ENCODE measurements at regions not wholly inside any gene's neighbourhood (a gene's known extent, or its start where the extent isn't known, plus 50 kb on each side); places are given as distances from the start of the nearest gene placed in this dataset.

- TF ChIP-seq, protein P1, sequence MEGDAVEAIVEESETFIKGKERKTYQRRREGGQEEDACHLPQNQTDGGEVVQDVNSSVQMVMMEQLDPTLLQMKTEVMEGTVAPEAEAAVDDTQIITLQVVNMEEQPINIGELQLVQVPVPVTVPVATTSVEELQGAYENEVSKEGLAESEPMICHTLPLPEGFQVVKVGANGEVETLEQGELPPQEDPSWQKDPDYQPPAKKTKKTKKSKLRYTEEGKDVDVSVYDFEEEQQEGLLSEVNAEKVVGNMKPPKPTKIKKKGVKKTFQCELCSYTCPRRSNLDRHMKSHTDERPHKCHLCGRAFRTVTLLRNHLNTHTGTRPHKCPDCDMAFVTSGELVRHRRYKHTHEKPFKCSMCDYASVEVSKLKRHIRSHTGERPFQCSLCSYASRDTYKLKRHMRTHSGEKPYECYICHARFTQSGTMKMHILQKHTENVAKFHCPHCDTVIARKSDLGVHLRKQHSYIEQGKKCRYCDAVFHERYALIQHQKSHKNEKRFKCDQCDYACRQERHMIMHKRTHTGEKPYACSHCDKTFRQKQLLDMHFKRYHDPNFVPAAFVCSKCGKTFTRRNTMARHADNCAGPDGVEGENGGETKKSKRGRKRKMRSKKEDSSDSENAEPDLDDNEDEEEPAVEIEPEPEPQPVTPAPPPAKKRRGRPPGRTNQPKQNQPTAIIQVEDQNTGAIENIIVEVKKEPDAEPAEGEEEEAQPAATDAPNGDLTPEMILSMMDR (IDR thresholded peaks at IDR 0.05; ENCODE audit: insufficient read depth, low read depth, low read length), result no peak
- no peak overlapping the region for H3K4me3 ChIP-seq (ENCODE audit: low read depth, low read length)
- DNase-seq (ENCODE audit: low read depth), result no peak
Observed at GRCh38 chr2:224166654-224167053, 127.6 kb upstream of the SERPINE2 start.

DNA sequence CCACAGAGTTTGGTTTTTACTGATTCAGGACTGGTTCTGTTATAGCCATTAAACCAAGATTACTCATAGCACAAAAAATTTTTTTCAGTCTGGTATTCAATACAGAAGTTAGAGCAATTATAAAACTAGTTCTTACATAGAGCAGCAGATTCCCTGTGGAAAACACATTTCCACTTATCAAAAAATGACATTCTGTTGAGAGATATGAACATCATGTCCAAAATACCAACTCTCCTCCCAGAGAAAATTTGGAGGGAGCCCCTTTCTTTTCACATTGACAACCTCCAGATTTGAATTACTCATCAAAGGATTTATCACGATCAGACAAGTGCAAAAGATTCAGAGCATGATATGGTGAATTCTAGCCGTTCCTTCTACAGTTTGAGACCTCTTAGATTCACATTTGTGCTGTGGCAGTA is 126.8 kb upstream of the SERPINE2 start:
- no peak overlapping the region for H3K4me3 ChIP-seq (ENCODE audit: low read depth, low read length)
- DNase-seq (ENCODE audit: low read depth), result peak; percentile 16
- TF ChIP-seq, protein P1 (IDR thresholded peaks at IDR 0.05; ENCODE audit: insufficient read depth, low read depth, low read length), result no peak

GRCh38 chr2:224163566-224164307 is 124.7 kb upstream of the SERPINE2 start:
- DNase-seq (ENCODE audit: low read depth), result peak; percentile 22
- TF ChIP-seq, protein P1 (IDR thresholded peaks at IDR 0.05; ENCODE audit: insufficient read depth, low read depth, low read length), result no peak

GRCh38 chr2:224162122-224162521 is 123.0 kb upstream of the SERPINE2 start:
- no peak for DNase-seq (ENCODE audit: low read depth)
- TF ChIP-seq, protein P1 (IDR thresholded peaks at IDR 0.05; ENCODE audit: insufficient read depth, low read depth, low read length), result no peak
- no peak overlapping the region for H3K4me3 ChIP-seq (ENCODE audit: low read depth, low read length)

More at GRCh38 chr2:224163566-224164307, 124.7 kb upstream of the SERPINE2 start:
- H3K4me3 ChIP-seq (ENCODE audit: low read depth, low read length), result no peak overlapping the region

GRCh38 chr2:224161712-224162111 is 122.6 kb upstream of the SERPINE2 start:
- no peak overlapping the region for H3K4me3 ChIP-seq (ENCODE audit: low read depth, low read length)
- TF ChIP-seq, protein P1 (IDR thresholded peaks at IDR 0.05; ENCODE audit: insufficient read depth, low read depth, low read length), result no peak
- DNase-seq (ENCODE audit: low read depth), result no peak

DNA sequence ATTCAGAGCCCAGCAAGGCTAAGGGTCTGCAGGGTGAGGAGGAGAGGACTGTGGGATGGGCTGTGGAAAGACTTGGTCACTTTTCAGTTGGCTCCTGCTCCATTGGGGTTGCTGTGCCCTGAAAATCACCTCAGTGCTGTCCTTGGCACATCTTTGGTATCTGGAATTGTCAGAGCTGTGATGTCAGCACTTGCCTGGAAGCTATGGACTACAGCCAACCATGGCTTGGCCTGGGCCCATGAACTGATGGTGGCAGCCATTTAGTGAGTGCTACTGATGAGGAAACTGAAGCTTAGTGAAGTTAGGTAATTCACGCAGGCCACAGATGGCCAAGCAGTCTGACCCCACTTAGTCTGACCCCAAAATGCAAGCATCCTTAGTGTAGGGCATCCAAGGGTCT is 121.8 kb upstream of the SERPINE2 start:
- DNase-seq (ENCODE audit: low read depth), result no peak
- TF ChIP-seq, protein P1 (IDR thresholded peaks at IDR 0.05; ENCODE audit: insufficient read depth, low read depth, low read length), result no peak
- no peak overlapping the region for H3K4me3 ChIP-seq (ENCODE audit: low read depth, low read length)
